HEK293 (cell line): ENCODE measurements at regions not wholly inside any gene's neighbourhood (a gene's known extent, or its start where the extent isn't known, plus 50 kb on each side); places are given as distances from the start of the nearest gene placed in this dataset.

Experiments used
- CTCF ChIA-PET: fragments of 350-600 bp; formaldehyde crosslinking; extraction: SDS; loops from one replicate; lab custom pipeline; 2021; ENCODE audit warnings: antibody characterized with exemption; lab: Yijun Ruan, JAX
- POLR2A ChIA-PET: fragments of 300-600 bp; formaldehyde crosslinking; extraction: SDS; loops from one replicate; lab custom pipeline; 2020; ENCODE audit warnings: antibody characterized with exemption, inconsistent platforms; lab: Yijun Ruan, JAX
- H3K27ac ChIP-seq: fragments of 200-500 bp; sonication (Bioruptor generic); 2 replicates; pipeline ENCODE4 v1.5.1; 2014; ENCODE audit warnings: low read depth, low read length, control low read depth, inconsistent platforms; ENCODE audit errors: extremely low read depth
- H3K36me3 ChIP-seq, 2 experiments: fragments of 200-500 bp in 1 of 2; sonication (Bioruptor generic) in 1 of 2; 1 replicate in 1 of 2; 2 replicates in 1 of 2; pipeline ENCODE4 v1.5.1; 2014 to 2017; ENCODE audit warnings: inconsistent platforms in 2 of 2, low read length in 2 of 2; ENCODE audit not compliant: control insufficient read depth in 2 of 2, insufficient read depth in 1 of 2
- H3K4me1 ChIP-seq: fragments of 200-500 bp; sonication (Bioruptor generic); 2 replicates; pipeline ENCODE4 v1.5.1; 2014; ENCODE audit warnings: mild to moderate bottlenecking, low read length, inconsistent platforms; ENCODE audit not compliant: control insufficient read depth, insufficient read depth
- H3K4me3 ChIP-seq: 2 replicates; pipeline ENCODE4 v1.5.1; 2011; ENCODE audit warnings: low read depth, mild to moderate bottlenecking, control low read depth, low read length, moderate library complexity
- H3K9me3 ChIP-seq: fragments of 200-500 bp; sonication (Bioruptor generic); 2 replicates; pipeline ENCODE4 v1.5.1; 2014; ENCODE audit warnings: low read depth, low read length, inconsistent platforms; ENCODE audit not compliant: control insufficient read depth, insufficient read depth
- EGR2 ChIP-seq: fragments of 450-650 bp; formaldehyde crosslinking; IDR thresholded peaks from 2 replicates; pipeline ENCODE4 v1.5.1; 2016; ENCODE audit warnings: low read depth, missing biosample characterization, missing genetic modification characterization
- KLF1 ChIP-seq: fragments of 450-650 bp; formaldehyde crosslinking; IDR thresholded peaks from 2 replicates; pipeline ENCODE4 v1.5.1; 2016; ENCODE audit warnings: missing biosample characterization, missing genetic modification characterization
- KLF10 ChIP-seq: fragments of 450-650 bp; IDR thresholded peaks from 2 replicates; pipeline ENCODE4 v1.5.1; 2018; ENCODE audit warnings: missing biosample characterization, mild to moderate bottlenecking, missing genetic modification characterization
- OSR2 ChIP-seq: fragments of 450-650 bp; formaldehyde crosslinking; IDR thresholded peaks from 2 replicates; pipeline ENCODE4 v1.5.1; 2016; ENCODE audit warnings: missing biosample characterization, missing genetic modification characterization
- PBX3 ChIP-seq: sonication (generic); formaldehyde crosslinking; IDR thresholded peaks from 2 replicates; pipeline ENCODE4 v1.8.1; 2022; ENCODE audit warnings: mild to moderate bottlenecking, moderate library complexity, missing genetic modification reagents
- REPIN1 ChIP-seq: fragments of 450-650 bp; formaldehyde crosslinking; IDR thresholded peaks from 2 replicates; pipeline ENCODE4 v1.5.1; 2017; ENCODE audit warnings: missing biosample characterization, missing genetic modification characterization, low read depth
- TCF7L2 ChIP-seq: IDR thresholded peaks from 2 replicates; pipeline ENCODE4 v1.6.1; 2011; ENCODE audit warnings: low read depth, mild to moderate bottlenecking, inconsistent platforms, low read length, moderate library complexity, borderline replicate concordance
- TRIM28 ChIP-seq: IDR thresholded peaks from 2 replicates; pipeline ENCODE4 v1.6.1; 2011; ENCODE audit warnings: low read length, control low read depth, borderline replicate concordance
- ZBTB48 ChIP-seq: fragments of 450-650 bp; formaldehyde crosslinking; IDR thresholded peaks from 2 replicates; pipeline ENCODE4 v1.5.1; 2016; ENCODE audit warnings: missing biosample characterization, missing genetic modification characterization
- ZFHX2 ChIP-seq: fragments of 450-650 bp; formaldehyde crosslinking; conservative IDR thresholded peaks from 2 replicates; pipeline ENCODE4 v1.5.1; 2016; ENCODE audit warnings: missing biosample characterization, missing genetic modification characterization
- ZNF10 ChIP-seq: fragments of 450-650 bp; formaldehyde crosslinking; IDR thresholded peaks from 2 replicates; pipeline ENCODE4 v1.5.1; 2017; ENCODE audit warnings: missing biosample characterization, missing genetic modification characterization
- ZNF175 ChIP-seq: fragments of 450-650 bp; formaldehyde crosslinking; IDR thresholded peaks from 2 replicates; pipeline ENCODE4 v1.5.1; 2016; ENCODE audit warnings: missing biosample characterization, missing genetic modification characterization
- ZNF2 ChIP-seq: fragments of 450-650 bp; formaldehyde crosslinking; IDR thresholded peaks from 2 replicates; pipeline ENCODE4 v1.5.1; 2016; ENCODE audit warnings: missing biosample characterization, missing genetic modification characterization
- ZNF362 ChIP-seq: fragments of 450-650 bp; formaldehyde crosslinking; IDR thresholded peaks from 2 replicates; pipeline ENCODE4 v1.5.1; 2016; ENCODE audit warnings: missing biosample characterization, missing genetic modification characterization
- ZNF366 ChIP-seq: fragments of 450-650 bp; formaldehyde crosslinking; conservative IDR thresholded peaks from 2 replicates; pipeline ENCODE4 v1.5.1; 2016; ENCODE audit warnings: missing biosample characterization, missing genetic modification characterization
- ZNF37A ChIP-seq: fragments of 450-650 bp; IDR thresholded peaks from 2 replicates; pipeline ENCODE4 v1.5.1; 2018; ENCODE audit warnings: missing biosample characterization, missing genetic modification characterization
- ZNF404 ChIP-seq: fragments of 450-650 bp; formaldehyde crosslinking; IDR thresholded peaks from 2 replicates; pipeline ENCODE4 v1.5.1; 2017; ENCODE audit warnings: missing biosample characterization, missing genetic modification characterization
- ZNF529 ChIP-seq: fragments of 450-650 bp; formaldehyde crosslinking; IDR thresholded peaks from 2 replicates; pipeline ENCODE4 v1.5.1; 2017; ENCODE audit warnings: missing genetic modification characterization, missing biosample characterization; ENCODE audit not compliant: insufficient replicate concordance
- ZNF544 ChIP-seq: fragments of 450-650 bp; formaldehyde crosslinking; IDR thresholded peaks from 2 replicates; pipeline ENCODE4 v1.5.0; 2017; ENCODE audit warnings: missing biosample characterization, missing genetic modification characterization
- ZNF600 ChIP-seq: fragments of 450-650 bp; formaldehyde crosslinking; IDR thresholded peaks from 2 replicates; pipeline ENCODE4 v1.5.1; 2016; ENCODE audit warnings: missing biosample characterization, missing genetic modification characterization
- ZNF610 ChIP-seq: fragments of 450-650 bp; formaldehyde crosslinking; IDR thresholded peaks from 2 replicates; pipeline ENCODE4 v1.5.1; 2016; ENCODE audit warnings: missing biosample characterization, missing genetic modification characterization, borderline replicate concordance
- ZNF629 ChIP-seq: fragments of 450-650 bp; formaldehyde crosslinking; IDR thresholded peaks from 2 replicates; pipeline ENCODE4 v1.5.1; 2017; ENCODE audit warnings: missing biosample characterization, missing genetic modification characterization
- ZNF670 ChIP-seq: fragments of 450-650 bp; formaldehyde crosslinking; IDR thresholded peaks from 2 replicates; pipeline ENCODE4 v1.5.1; 2016; ENCODE audit warnings: missing biosample characterization, missing genetic modification characterization, low read depth
- ZSCAN30 ChIP-seq: fragments of 450-650 bp; IDR thresholded peaks from 2 replicates; pipeline ENCODE4 v1.5.1; 2018; ENCODE audit warnings: missing biosample characterization, mild to moderate bottlenecking, missing genetic modification characterization, moderate library complexity
- TF ChIP-seq, protein P1 (sequence below): fragments of 450-650 bp; formaldehyde crosslinking; IDR thresholded peaks from 2 replicates; pipeline ENCODE4 v1.5.1; 2016; ENCODE audit warnings: missing biosample characterization, missing genetic modification characterization
- TF ChIP-seq, protein P2 (sequence below): IDR thresholded peaks from 2 replicates; pipeline ENCODE4 v1.6.1; 2011; ENCODE audit warnings: mild to moderate bottlenecking, low read depth, low read length, borderline replicate concordance
- TF ChIP-seq, protein P3 (sequence below): fragments of 450-650 bp; formaldehyde crosslinking; IDR thresholded peaks from 2 replicates; pipeline ENCODE4 v1.5.1; 2017; ENCODE audit warnings: missing biosample characterization, missing genetic modification characterization
- TF ChIP-seq, protein P4 (sequence below): fragments of 450-650 bp; formaldehyde crosslinking; IDR thresholded peaks from 2 replicates; pipeline ENCODE4 v1.5.1; 2017; ENCODE audit warnings: missing biosample characterization, mild to moderate bottlenecking, missing genetic modification characterization, moderate library complexity

DNA sequence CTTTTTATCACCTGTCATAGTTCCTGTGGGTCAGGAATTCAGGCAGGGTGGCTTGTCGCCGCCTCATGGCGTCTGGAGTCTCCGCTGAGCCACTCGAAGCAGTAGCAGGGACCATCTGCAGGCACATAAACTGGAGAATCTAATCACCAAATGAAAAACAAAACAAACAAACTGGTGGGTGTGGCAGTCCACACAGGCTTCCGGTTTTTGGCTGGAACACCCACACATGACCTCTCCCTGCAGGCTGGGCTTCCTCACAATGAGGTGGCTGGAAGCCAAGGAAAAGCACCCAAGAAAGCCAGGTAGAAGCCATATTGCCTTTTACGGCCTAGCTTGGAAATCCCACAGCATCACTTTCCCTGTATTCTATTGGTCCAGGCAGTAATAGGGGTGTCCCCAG lies 197.0 kb downstream of the SYK start:
- H3K36me3 ChIP-seq = no peaks in the 10 kb centered on the region
- CTCF ChIA-PET = no interaction called here
- TF ChIP-seq EGR2 (tag by site-specific recombination) (0 out of 2 replicates have a peak, but pooled peaks have one; percentile 15), ZNF37A (no peak), KLF1 (tag by site-specific recombination) (peak; percentile 91), ZSCAN30 (tag by site-specific recombination) (no peak), TCF7L2 (no peak), ZFHX2 (peak; percentile 71), ZNF544 (tag by site-specific recombination) (no peak), ZNF610 (tag by site-specific recombination) (no peak), ZBTB48 (tag by site-specific recombination) (no peak), KLF10 (tag by site-specific recombination) (peak; percentile 55), TRIM28 (no peak), PBX3 (CRISPR knock-in tag) (no peak), ZNF629 (tag by site-specific recombination) (no peak), ZNF362 (tag by site-specific recombination) (no peak), ZNF175 (no peak), OSR2 (tag by site-specific recombination) (peak; percentile 55; the same call in 1 of the 2 replicates), ZNF529 (tag by site-specific recombination) (no peak), ZNF670 (no peak)
- TF ChIP-seq, protein P1, sequence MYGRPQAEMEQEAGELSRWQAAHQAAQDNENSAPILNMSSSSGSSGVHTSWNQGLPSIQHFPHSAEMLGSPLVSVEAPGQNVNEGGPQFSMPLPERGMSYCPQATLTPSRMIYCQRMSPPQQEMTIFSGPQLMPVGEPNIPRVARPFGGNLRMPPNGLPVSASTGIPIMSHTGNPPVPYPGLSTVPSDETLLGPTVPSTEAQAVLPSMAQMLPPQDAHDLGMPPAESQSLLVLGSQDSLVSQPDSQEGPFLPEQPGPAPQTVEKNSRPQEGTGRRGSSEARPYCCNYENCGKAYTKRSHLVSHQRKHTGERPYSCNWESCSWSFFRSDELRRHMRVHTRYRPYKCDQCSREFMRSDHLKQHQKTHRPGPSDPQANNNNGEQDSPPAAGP (tag by site-specific recombination) = 0 out of 2 replicates have a peak, but pooled peaks have one; percentile 35
- TF ChIP-seq, protein P2, sequence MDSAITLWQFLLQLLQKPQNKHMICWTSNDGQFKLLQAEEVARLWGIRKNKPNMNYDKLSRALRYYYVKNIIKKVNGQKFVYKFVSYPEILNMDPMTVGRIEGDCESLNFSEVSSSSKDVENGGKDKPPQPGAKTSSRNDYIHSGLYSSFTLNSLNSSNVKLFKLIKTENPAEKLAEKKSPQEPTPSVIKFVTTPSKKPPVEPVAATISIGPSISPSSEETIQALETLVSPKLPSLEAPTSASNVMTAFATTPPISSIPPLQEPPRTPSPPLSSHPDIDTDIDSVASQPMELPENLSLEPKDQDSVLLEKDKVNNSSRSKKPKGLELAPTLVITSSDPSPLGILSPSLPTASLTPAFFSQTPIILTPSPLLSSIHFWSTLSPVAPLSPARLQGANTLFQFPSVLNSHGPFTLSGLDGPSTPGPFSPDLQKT = no peak
- POLR2A ChIA-PET = interaction anchor here (0.6 kb wide), 1 partner anchor 101 kb away, joined by 3 read pairs; no protein-coding TSS in a partner anchor
- H3K4me1 ChIP-seq = no peaks in the 10 kb centered on the region; the same call in 1 of the 2 replicates
- H3K27ac ChIP-seq = no peak overlapping the region
- no peaks in the 10 kb centered on the region for H3K9me3 ChIP-seq
- no peak overlapping the region for H3K4me3 ChIP-seq

GRCh38 chr9:90999425-91000397 lies 198.1 kb downstream of the SYK start:
- no peak overlapping the region for H3K27ac ChIP-seq
- no peaks in the 10 kb centered on the region; the same call in 1 of the 2 replicates for H3K4me1 ChIP-seq
- no peak overlapping the region for H3K4me3 ChIP-seq
- no peaks in the 10 kb centered on the region for H3K36me3 ChIP-seq
- H3K9me3 ChIP-seq = no peaks in the 10 kb centered on the region
- POLR2A ChIA-PET = no interaction called here
- CTCF ChIA-PET = interaction anchor here (0.6 kb wide), 1 partner anchor 595 kb away, joined by 3 read pairs; no protein-coding TSS in a partner anchor
- 0 out of 2 replicates have a peak, but pooled peaks have one; percentile 17 for TF ChIP-seq EGR2 (tag by site-specific recombination)
- TF ChIP-seq ZNF10 (tag by site-specific recombination) = no peak
- TF ChIP-seq ZNF600 = 0 out of 2 replicates have a peak, but pooled peaks have one; percentile 20
- no peak for TF ChIP-seq ZNF2 (tag by site-specific recombination)
- no peak for TF ChIP-seq ZNF404
- TF ChIP-seq REPIN1 (tag by site-specific recombination) = no peak
- no peak for TF ChIP-seq ZNF366 (tag by site-specific recombination)
- TF ChIP-seq, protein P3, sequence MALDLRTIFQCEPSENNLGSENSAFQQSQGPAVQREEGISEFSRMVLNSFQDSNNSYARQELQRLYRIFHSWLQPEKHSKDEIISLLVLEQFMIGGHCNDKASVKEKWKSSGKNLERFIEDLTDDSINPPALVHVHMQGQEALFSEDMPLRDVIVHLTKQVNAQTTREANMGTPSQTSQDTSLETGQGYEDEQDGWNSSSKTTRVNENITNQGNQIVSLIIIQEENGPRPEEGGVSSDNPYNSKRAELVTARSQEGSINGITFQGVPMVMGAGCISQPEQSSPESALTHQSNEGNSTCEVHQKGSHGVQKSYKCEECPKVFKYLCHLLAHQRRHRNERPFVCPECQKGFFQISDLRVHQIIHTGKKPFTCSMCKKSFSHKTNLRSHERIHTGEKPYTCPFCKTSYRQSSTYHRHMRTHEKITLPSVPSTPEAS (tag by site-specific recombination) = peak; percentile 20; the same call in 1 of the 2 replicates
- TF ChIP-seq, protein P4, sequence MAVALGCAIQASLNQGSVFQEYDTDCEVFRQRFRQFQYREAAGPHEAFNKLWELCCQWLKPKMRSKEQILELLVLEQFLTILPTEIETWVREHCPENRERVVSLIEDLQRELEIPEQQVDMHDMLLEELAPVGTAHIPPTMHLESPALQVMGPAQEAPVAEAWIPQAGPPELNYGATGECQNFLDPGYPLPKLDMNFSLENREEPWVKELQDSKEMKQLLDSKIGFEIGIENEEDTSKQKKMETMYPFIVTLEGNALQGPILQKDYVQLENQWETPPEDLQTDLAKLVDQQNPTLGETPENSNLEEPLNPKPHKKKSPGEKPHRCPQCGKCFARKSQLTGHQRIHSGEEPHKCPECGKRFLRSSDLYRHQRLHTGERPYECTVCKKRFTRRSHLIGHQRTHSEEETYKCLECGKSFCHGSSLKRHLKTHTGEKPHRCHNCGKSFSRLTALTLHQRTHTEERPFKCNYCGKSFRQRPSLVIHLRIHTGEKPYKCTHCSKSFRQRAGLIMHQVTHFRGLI = no peak
